ENCODE measurements at regions not wholly inside any gene's neighbourhood (a gene's known extent, or its start where the extent isn't known, plus 50 kb on each side); places are given as distances from the start of the nearest gene placed in this dataset.
"Not testable (repeated sequence)": the region's sequence is repeated elsewhere in the genome, so short reads cannot be mapped to it uniquely, and the experiment has no call there.

DNA sequence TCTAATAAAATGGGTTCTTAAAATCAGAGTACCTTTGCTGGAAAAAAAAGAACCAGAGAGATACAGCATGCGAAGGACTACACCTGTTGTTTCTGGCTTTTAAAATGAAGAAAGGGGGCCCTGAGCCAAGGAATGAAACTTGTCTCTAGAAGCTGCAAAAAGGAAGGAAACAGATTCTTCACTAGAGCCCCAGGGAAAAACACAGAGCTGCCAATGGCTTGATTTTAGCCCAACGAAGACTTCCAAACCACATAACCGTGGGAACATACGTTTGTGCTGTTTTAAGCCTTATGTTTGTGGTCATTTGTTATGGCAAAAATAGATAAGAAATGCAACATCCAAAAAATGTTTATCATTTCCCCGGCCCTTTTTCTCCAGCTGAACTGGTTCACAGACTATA, 780.0 kb downstream of the SORCS1 start:
- DNase-seq, result no peak

DNA sequence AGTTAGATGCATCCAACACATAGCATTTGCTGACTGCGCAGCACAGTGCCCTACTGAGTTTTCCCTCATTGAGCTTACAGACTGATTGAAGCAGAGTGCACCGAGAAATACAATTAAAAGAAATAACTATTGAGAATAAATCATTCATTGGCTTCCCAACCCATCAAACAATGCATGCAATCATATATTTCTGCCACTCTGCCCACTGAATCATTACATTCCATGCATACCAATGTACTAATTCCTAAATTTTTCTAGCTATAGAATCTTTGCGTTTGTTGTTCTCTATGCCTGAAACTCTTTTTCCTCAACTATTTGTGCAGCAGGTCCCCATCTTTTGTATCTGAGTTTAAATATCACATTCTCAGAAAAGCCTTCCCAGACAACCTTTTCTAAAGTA, 783.8 kb downstream of the SORCS1 start:
- DNase-seq, result no peak

DNA sequence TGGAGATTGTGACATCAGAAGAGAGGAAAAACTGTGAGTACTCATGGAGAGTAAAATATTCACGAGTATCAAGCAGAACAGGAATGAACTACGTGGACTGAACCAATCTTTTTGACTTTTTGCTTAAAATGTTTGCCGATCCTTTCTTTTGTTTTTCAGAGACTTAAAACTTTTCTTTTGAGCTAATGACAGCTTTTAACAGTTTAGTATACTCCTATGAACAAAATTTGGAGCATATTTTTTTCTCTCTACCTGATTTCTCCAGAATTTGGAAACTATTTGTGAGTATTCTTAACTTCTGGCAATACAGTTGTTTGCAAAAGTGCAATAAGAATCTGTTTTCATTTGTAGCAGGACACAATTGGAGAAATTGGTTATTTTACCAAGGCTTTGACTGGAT, 786.3 kb downstream of the SORCS1 start:
- no peak for DNase-seq

DNA sequence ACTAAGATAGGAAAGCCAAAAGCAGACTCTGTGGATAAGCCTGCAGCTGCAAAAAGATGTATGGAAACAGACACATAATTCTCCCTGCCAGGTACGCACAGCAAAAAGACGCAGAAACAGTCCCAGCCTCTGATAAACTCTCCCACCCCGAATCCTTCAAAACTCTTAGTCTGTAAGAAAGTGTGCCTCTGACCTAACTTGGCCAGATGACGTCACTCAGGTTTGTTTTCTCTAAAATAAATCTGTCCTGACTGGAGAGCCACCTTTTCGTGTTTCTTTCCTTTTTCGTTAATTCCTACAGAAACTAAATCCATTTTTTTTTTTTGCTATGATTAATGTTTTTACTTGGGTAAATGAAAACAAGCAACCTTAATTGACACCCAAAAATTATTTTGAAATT, 793.8 kb downstream of the SORCS1 start:
- no peak for DNase-seq

DNA sequence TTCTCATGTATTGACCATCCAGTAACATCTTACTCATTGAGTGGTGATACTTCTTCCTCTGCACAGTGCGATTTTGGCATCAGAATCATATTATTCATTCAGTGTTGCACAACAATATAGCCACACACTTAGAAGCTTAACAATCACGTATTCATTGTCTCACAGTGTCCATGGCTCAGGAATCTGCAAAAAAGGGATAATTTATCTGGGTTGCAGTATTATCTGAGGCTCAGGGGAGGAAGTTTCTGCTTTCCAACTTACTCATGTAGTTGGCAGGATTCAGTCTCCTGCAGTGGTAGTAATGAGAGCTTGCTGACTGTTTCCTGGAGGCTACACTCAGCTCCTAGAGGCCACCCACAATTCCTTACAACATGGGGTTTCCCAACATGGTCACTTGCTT, 803.6 kb downstream of the SORCS1 start:
- DNase-seq, result no peak

DNA sequence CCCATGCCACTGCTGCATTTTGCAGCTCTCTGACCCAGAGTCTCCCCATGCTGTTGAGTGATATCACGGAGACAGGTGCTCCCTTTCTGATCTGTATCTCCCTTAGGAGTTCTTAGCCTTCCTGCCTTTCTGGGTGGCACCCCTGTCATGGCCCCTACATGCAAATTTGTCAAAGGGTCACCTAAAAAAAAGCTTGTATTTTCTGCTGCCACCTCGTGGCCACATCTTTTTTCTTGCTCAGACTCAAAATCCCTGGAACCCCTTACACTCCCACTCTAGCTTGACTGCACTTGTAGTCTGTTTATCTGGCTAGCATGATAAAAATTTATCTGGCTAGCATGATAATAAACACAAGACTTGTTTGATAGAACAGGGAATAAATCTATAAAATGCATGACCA, 809.1 kb downstream of the SORCS1 start:
- no peak for DNase-seq

DNA sequence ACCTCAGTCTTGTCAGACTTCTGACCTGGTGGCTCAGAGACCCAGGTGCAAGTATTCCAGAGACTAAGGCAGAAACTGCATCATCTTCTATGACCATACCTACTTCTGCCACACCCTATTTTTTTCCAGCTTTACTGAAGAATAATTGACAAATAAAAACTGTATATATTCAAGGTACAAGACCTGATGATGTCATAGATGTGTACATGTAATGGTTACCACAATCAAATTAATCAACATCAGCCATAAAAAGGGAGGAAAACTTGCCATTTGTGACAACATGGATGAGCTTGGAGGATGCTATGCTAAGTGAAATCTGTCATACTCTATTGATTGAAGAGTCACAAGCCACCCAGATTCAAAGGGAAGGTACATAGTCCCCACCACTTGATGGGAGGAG, 815.6 kb downstream of the SORCS1 start:
- DNase-seq, result no peak

DNA sequence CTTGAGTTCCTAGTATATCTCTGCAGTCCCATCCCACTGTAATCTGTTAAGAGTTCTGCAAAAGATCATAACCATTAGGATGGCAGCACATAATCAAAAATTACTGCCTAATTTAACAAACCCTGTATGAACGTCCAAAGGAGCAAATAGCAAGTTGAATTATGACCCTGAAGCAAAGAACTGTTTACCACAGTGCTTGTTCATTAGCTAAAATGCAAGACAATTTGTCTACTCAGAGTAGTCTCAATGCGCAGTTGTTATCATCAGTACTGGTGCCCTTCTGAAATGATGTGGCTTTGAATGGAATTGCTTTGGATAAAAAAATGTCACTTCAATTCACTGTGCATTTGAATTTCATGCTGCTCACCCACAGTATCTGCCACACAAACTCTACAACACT, 817.0 kb downstream of the SORCS1 start:
- no peak for DNase-seq

DNA sequence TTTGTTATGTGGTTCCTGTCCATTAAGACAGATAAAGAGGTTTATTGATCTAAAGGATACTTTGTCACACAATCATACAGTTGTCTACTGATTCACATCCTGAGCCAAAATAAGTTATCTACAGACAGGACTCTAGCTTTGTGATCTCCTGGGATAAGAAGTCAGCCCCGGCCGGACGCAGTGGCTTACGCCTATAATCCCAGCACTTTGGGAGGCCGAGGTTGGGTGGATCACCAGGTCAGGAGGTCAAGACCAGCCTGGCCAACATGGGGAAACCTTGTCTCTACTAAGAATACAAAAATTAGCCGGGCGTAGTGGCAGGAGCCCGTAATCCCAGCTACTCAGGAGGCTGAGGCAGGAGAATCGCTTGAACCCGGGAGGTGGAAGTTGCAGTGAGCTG, 821.0 kb downstream of the SORCS1 start:
- not testable (repeated sequence) for DNase-seq

DNA sequence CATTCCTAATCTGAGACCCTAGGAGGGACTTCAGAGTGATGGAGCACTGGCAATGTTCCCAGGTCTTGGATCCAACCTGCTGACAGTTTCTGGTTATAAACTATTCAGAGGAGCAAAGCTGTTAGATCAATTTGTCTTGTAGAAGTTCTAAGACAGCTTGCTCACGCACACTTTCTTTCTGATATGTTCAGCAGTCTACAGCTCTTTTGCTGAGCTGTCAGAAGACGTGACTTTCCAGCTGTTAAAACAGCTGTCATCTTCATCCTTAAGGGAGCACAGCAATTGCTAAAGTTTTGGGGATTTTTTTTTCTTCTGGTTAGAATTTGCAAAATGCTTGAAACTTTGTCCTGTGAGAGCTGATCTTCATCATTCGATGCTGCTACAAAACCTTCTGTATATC, 823.1 kb downstream of the SORCS1 start:
- DNase-seq, result peak; percentile 21

DNA sequence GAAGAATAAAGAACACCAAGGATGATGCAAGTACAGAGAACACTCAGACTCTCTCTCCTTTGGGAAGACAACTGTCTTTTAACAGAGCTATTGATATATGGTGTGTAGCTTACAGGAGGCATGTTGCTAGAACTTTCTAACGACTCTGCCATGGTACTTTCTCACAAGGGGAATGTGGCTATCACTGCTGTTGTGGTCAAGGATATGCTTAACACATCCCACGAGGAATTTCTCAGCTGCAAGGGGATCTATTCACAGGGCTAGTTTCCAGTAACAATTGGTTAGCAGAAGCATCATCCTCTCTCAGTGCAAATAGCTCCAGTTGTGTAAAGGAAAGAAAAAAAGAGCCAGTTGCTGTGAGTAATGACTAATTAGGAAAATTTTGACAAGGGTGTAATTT, 826.0 kb downstream of the SORCS1 start:
- DNase-seq, result no peak

DNA sequence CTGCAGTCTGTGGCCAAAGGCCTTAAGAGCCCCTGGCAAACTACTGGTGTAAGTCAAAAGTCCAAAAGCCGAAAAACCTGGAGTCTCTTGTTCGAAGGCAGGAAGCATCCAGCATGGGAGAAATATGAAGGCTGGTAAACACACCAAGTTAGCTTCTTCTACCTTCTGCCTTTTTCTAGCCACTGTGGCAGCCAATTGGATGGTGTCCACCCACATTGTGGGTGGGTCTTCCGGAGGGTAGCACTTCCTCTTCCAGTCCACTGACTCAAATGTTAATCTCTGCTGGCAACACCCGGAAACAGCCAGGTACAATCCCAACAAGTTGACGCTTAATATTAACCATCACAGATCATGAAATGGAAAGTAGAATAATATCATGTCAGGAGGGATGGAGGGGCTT, 827.6 kb downstream of the SORCS1 start:
- DNase-seq, result no peak

DNA sequence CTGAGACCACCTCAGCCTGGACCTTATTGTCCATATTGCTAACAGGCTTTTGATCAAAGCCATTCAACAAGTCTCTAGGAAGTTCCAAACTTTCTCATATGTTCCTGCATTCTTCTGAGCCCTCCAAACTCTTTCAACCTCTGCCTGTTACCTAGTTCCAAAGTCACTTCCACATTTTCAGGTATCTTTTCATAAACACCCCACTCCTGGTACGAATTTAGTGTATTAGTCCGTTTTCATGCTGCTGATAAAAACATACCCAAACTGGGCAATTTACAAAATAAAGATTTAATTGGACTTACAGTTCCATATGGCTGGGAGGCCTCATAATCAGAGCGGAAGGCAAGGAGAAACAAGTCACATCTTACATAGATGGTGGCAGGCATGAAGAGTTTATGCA, 836.8 kb downstream of the SORCS1 start:
- DNase-seq, result no peak

DNA sequence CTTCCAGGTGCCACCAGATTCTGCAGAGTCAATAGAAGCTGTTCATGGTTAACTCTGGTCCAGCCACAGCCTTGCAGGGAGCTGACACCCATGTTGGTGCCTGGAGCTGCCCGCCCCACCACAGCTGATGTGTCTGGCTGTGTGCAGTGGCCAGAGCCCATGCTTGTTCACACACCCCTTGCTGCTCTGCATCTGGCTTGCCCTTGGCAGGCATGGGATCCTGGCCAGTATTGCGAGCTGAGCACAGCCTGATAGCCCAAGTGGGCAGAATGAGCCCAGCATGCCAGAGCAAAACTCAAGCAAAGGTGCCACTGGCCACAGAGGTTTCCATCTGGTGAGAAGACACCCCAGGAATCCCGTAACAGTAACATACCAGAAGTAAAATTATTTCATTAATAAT, 843.6 kb downstream of the SORCS1 start:
- no peak for DNase-seq

DNA sequence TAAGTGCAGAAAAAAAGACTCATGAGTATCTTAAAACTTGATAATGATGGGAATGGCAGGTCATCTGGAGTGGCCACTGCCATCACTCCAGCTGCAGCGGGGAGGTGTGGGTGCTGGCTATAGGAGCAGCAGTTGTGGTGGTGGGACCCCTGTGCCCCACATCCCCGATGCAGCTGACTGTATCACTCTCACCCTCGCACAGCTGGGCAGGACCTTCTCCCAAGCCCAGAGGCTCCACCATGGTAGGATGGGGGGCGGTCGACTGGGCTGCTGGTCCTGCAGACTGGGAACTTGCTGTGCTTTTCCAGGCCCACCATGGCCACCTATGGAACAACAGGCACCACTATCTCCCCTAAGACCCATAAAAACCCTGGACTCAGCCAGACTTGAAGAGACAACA, 844.4 kb downstream of the SORCS1 start:
- no peak for DNase-seq

DNA sequence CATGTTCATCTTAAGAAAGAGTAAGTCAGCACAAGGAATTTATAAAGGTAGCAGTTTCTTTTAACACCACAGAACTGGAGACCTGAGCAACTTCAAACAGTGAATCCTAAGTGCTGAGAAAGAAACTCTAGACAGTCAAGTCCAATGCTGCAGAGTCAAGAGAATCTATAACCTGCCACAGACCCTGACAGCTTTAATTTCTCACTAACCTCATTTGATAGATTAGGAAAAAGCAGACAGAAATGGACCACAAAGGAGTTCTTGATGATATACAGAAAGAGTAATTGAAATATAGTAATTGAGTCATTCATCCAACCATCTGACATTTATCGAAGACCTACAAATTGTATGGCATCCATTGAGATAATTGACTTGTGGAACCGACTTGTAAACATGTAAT, 847.0 kb downstream of the SORCS1 start:
- DNase-seq, result no peak

DNA sequence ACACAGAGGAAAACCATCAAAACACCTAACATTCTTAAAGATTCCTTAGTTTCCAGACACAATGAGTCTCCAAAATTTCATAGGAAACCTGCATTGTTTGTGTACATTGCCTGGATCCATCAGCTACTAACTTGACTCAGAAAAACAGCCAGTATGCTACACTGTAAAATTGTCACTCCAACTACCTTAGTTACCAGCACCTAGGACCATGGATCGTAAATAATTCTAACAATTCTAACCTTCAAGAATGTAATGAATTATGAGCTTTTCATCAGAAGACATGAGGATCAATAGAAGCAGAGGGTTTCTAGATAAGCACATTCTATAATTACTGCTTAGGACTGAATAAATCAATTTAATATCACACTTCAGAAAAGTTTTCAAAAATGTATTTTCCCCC, 851.5 kb downstream of the SORCS1 start:
- no peak for DNase-seq

DNA sequence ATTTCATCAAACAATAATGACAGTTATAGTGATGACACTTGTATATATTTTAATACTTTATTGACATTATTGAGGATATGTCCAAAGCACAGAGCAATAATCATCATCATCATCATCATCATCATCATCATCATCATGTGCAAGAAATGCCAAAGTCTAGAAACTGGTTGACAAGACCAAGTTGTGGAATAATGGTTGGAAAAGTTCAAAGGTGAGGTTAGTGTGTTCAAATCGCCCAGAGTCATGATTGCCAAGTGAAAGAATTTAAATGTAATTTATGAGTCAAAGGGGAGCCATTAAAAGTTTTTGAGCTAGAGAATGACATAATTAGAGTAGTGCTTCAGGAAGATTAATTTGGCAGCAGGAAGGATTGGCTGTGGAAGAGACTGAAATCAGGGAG, 852.4 kb downstream of the SORCS1 start:
- no peak for DNase-seq

DNA sequence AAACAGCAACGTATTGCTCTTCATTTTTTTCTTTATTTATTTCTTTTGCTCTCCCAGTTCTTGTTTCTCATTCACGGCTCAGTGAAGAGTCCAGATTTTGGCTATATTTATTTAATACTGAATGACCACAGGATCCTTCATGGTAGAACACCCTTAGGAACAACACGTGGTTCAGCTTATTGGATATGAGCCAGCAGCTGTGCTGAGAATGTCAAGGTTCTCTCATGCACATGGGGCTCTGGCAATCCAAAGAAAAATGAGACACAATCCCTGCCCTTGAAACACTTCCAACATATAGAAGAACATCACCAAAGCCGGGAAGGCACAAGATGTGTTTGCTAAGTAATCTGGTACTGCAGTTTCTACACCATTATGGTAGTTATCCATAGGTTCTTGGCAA, 852.9 kb downstream of the SORCS1 start:
- no peak for DNase-seq

DNA sequence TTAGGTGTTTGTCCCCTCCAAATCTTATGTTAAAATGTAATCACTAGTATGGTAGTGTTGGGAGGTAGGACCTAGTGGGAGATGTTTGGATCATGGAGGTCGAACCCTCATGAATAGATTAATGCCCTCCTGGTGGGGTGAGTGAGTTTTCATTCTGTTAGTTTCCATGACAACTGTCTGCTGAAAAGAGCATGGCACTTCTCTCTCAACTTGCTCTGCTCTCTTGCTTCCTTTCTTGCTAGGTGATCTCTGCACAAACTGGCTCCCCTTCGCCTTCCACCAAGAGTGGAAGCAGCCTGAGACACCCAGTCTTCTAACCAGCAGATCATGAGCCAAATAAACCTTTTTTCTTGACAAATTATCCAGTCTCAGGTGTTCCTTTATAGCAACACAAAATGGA, 853.9 kb downstream of the SORCS1 start:
- DNase-seq, result no peak

DNA sequence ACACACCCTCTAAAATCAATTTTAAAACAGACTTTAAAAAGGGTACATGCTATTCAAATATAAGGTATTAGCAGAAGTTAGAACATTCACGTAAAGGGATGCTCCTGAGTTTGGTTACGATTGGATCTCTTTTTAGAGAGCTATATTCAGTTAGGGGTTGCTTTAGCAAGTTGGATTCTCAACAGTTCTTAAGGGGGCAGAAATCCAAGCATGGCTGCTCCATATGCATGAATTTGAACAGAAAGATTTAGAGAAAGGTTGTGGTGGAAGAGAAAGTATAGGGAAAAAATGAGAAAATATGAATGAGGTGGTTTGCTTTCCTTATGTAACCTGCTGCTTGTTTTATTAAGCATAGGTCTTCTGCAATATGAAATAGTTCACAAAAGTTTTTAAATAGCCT, 855.1 kb downstream of the SORCS1 start:
- no peak for DNase-seq

DNA sequence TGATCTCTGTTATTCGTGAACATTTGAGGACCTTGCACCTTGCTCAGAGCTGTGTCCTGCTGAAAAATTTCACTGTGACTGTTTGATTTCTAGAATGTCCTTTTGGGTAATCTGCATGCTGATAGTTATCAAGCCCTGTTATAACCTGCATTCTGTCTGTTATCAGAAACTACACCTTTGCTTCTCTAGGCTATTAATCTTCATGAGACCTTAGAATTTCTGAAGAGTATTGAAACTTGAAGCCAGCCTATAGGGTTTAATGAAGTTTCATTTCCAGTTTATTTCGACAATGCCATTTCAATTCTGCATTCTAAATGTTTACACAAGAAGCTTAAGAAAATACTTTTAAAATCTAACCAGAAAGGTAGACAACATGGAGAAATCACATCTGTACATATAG, 856.2 kb downstream of the SORCS1 start:
- DNase-seq, result no peak

DNA sequence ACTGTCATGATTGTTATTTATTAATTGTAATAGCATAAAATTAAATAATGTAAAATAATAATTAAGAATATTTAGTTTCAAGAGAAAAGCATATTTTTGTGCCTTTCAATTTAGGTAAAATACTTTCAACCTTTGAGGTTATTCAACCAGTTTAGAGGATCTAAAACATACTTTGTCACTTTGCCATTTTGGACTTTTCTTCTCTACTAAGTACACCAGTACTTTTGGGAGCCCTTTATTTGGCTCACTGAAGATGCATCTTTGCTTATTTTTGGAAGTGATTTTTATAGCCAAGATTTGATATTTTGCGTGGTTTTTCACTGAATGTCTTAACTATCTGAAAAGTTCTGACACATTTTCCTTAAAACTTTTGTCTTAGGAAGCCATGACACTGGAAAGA, 860.5 kb downstream of the SORCS1 start:
- no peak for DNase-seq

DNA sequence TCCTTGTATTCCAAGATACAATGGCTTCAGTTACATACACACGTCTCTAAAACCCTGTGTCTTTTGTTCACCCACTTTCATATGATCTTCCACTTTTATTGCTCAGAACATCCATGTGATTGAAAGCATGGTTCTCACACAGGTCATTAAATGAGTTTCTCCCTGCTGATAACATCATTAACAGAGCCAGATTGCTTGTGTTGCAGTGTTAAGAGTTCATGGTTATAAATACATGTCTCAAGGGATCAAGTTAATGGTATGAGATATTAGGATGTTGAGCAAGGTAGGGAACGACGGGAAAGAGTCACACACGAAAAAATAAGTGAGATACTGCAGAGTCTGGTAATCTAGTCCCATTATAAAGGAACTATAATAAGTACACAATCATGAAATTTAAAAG, 861.5 kb downstream of the SORCS1 start:
- no peak for DNase-seq

DNA sequence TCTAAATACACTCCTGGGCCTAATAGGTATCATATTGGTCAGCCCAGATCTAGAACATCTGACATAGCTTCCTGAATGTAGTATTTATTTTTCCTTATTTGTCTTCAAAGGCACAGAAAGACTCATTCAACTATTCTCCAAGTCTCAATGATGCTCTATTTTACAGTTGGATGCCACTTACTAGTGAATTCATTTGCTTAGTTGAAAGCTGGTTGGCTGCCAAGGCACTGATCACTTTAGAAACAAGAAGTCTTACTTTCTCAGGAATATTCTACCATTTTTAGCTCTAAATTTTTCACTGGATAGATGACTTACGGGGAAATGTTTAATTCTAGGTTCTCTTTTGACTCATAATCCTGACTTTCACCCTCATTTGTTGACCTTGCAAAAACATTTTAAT, 863.4 kb downstream of the SORCS1 start:
- no peak for DNase-seq

Data from left kidney (tissue), 1 donor.